Pancreas (tissue), 10 donors: ENCODE measurements at regions not wholly inside any gene's neighbourhood (a gene's known extent, or its start where the extent isn't known, plus 50 kb on each side); places are given as distances from the start of the nearest gene placed in this dataset.

ENCODE experiments used
- ATAC-seq, 4 donors: fragments of 200-7000 bp; cut with Tn5 transposase; one replicate each; pipeline versions ENCODE4 v1.8.0 to v1.9.1; 2020; ENCODE audit warnings: mild to moderate bottlenecking in 4 of 4, moderate library complexity in 4 of 4
- DNase-seq, 6 donors: peaks; one replicate each; pipeline ENCODE4 v3.0.0-alpha.2; 2020
- FAIRE-seq: peaks from 2 replicates; lab custom pipeline; 2012; peaks lifted over from hg19 to GRCh38; lab: Jason Lieb, UNC
- H3K27ac ChIP-seq, 4 donors: fragments of 200-600 bp; sonication (generic); 1 replicate in 3 of 4; 2 replicates in 1 of 4; pipeline versions ENCODE4 v1.5.0 to v1.8.0; 2020
- H3K27me3 ChIP-seq, 4 donors: fragments of 200-600 bp; one replicate each; pipeline ENCODE4 v1.8.0; 2021
- H3K36me3 ChIP-seq, 3 donors: fragments of 200-600 bp; sonication (generic) in 1 of 3; one replicate each; pipeline versions ENCODE4 v1.5.0 to v1.8.0; 2020 to 2021
- H3K4me1 ChIP-seq, 3 donors: fragments of 200-600 bp; one replicate each; pipeline ENCODE4 v1.8.0; 2021
- H3K4me3 ChIP-seq, 4 donors: fragments of 200-600 bp; sonication (generic) in 2 of 4; one replicate each; pipeline versions ENCODE4 v1.5.0 to v1.8.0; 2020 to 2021
- H3K9me3 ChIP-seq, 4 donors: fragments of 200-600 bp; one replicate each; pipeline ENCODE4 v1.8.0; 2021
- WGBS, 2 donors: extraction: QIAGEN DNeasy Blood & Tissue Kit; methylation state at CpG; one replicate each; pipeline ENCODE4 v1.1.7; 2013; 5-methylcytosine and 5-hydroxymethylcytosine counted together
- intact Hi-C, 3 donors: fragments of 100-400 bp; cut with DNase I; formaldehyde crosslinking; loops; one replicate each; pipeline versions ENCODE4 v1.11.1 to v1.14.2; 2022
- TF ChIP-seq, protein P1 (sequence below), 4 donors: fragments of 200-600 bp; sonication (generic) in 3 of 4; IDR thresholded peaks; one replicate each; pipeline versions ENCODE4 v1.5.0 to v1.8.0; 2021; ENCODE audit warnings: antibody characterized with exemption in 4 of 4
- donor health status: healthy with polysubstance abuse.
- donor health status: DM: no; HTN: no; CAD: no; lungs with moderate emphysema.
- donor health status: DM: no; HTN: no; CAD: no.
- donor health status: control.
- donor health status: control.
- donor health status: Bipolar disorder and iron deficiency.
- donor health status: DM: yes; HTN: yes; CAD: no.
- donor health status: DM: no; HTN: no; CAD: no.
- donor health status: DM: no; HTN: no; CAD: no.
- donor health status: DM: yes; HTN: yes; CAD: no.

DNA sequence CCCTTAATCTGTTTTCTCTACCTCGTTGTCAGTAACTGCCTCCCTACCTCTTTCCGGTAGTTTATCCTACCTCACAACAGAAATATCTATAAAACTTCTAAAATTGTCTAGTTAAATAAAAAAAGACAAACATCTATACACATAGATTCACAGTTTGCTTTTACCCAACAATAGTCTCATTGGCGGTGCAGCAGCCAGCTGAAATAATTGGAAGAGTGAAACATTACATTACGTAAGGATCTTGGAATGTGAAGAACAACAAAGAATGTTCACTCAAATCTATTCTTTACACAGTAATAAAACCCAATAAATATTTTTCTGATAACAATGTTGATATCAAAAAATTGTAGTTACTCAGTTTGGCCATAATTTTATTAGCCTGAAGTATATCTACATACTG is 115.5 kb upstream of the ARPP21 start:
- H3K4me3 ChIP-seq: no peak overlapping the region
- WGBS, 2 donors: 60 to 73% methylated on average over 4 of the region's 4 CpGs
- no peaks in the 10 kb centered on the region for H3K4me1 ChIP-seq
- TF ChIP-seq, protein P1, sequence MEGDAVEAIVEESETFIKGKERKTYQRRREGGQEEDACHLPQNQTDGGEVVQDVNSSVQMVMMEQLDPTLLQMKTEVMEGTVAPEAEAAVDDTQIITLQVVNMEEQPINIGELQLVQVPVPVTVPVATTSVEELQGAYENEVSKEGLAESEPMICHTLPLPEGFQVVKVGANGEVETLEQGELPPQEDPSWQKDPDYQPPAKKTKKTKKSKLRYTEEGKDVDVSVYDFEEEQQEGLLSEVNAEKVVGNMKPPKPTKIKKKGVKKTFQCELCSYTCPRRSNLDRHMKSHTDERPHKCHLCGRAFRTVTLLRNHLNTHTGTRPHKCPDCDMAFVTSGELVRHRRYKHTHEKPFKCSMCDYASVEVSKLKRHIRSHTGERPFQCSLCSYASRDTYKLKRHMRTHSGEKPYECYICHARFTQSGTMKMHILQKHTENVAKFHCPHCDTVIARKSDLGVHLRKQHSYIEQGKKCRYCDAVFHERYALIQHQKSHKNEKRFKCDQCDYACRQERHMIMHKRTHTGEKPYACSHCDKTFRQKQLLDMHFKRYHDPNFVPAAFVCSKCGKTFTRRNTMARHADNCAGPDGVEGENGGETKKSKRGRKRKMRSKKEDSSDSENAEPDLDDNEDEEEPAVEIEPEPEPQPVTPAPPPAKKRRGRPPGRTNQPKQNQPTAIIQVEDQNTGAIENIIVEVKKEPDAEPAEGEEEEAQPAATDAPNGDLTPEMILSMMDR (IDR thresholded peaks at IDR 0.05): no peak
- ATAC-seq: no peak
- intact Hi-C loops: no loop called here
- no peaks in the 10 kb centered on the region for H3K36me3 ChIP-seq
- no peak overlapping the region for H3K27ac ChIP-seq
- FAIRE-seq: no peak
- no peak for DNase-seq
- H3K9me3 ChIP-seq: no peaks in the 10 kb centered on the region
- H3K27me3 ChIP-seq: no peaks in the 10 kb centered on the region

- no peak for FAIRE-seq
- DNase-seq: no peak
- TF ChIP-seq, protein P1 (IDR thresholded peaks at IDR 0.05): no peak
- Histone ChIP-seq H3K27ac (no peak overlapping the region), H3K36me3 (no peaks in the 10 kb centered on the region), H3K4me3 (no peak overlapping the region), H3K27me3 (no peaks in the 10 kb centered on the region), H3K9me3 (no peaks in the 10 kb centered on the region), H3K4me1 (no peaks in the 10 kb centered on the region)
- ATAC-seq: no peak
- 72 to 81% methylated on average over 2 of the region's 2 CpGs for WGBS, 2 donors
- intact Hi-C loops: no loop called here
Measured at GRCh38 chr3:35524856-35525255, 114.5 kb upstream of the ARPP21 start.

- no peaks in the 10 kb centered on the region for H3K4me1 ChIP-seq
- H3K27me3 ChIP-seq: no peaks in the 10 kb centered on the region
- no peak overlapping the region for H3K4me3 ChIP-seq
- no peak for ATAC-seq
- intact Hi-C loops: no loop called here
- no peak overlapping the region for H3K27ac ChIP-seq
- WGBS, 2 donors: 54 to 58% methylated on average over 6 of the region's 6 CpGs
- H3K9me3 ChIP-seq: no peaks in the 10 kb centered on the region
- TF ChIP-seq, protein P1 (IDR thresholded peaks at IDR 0.05): no peak
- no peaks in the 10 kb centered on the region for H3K36me3 ChIP-seq
- no peak for DNase-seq
- no peak for FAIRE-seq
Measured at GRCh38 chr3:35528728-35529127, 110.6 kb upstream of the ARPP21 start.

DNA sequence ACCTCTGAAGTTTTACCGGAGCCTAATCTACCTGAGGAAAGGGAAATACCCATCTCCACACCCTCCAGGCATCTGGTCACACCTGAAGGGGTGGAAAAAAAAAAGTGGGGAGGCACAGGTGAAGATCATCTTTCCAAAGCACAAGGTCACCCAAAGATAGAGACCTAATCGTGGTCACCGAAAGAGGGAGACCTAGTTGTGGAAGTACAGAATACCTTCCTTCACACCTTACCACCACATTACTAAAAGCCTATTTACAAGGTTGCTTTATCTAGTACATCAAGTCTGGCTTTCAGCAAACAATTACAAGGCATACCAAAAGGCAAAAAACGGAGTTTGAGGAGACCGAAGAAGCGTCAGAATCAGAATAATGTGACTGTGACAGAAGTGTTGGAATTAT is 110.0 kb upstream of the ARPP21 start:
- Histone ChIP-seq H3K9me3 (no peaks in the 10 kb centered on the region), H3K36me3 (no peaks in the 10 kb centered on the region), H3K4me3 (no peak overlapping the region), H3K4me1 (no peaks in the 10 kb centered on the region), H3K27ac (no peak overlapping the region), H3K27me3 (no peaks in the 10 kb centered on the region)
- no peak for FAIRE-seq
- no peak for ATAC-seq
- intact Hi-C loops: no loop called here
- TF ChIP-seq, protein P1 (IDR thresholded peaks at IDR 0.05): no peak
- 75 to 85% methylated on average over 6 of the region's 6 CpGs for WGBS, 2 donors
- DNase-seq: no peak

DNA sequence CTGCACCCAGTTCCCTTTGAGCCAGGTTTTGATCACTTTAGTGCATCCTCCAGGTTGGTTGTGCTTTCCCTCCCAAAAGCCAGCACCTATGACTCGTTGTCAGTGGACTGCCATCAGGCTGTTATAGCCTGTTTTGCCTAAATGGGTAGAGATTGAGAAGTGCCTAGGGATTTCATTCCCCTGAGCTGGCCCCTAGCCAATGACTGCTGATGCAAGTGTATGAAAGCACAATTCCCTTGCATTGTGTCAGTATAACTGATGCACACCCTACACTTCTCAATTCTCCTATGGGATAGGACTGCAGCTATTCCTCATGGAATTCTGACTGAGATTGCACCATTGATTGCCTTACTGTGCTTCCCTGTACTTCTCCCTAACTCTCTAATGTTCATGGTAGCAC is 102.1 kb upstream of the ARPP21 start:
- intact Hi-C loops: no loop called here
- no peaks in the 10 kb centered on the region for H3K9me3 ChIP-seq
- DNase-seq (peak in 1 of 6 donors; percentile 12), FAIRE-seq (no peak), ATAC-seq (no peak)
- no peaks in the 10 kb centered on the region for H3K4me1 ChIP-seq
- H3K27ac ChIP-seq: no peak overlapping the region
- H3K27me3 ChIP-seq: no peaks in the 10 kb centered on the region
- WGBS, 2 donors: 41 to 42% methylated on average over 1 of the region's 1 CpG
- no peaks in the 10 kb centered on the region for H3K36me3 ChIP-seq
- H3K4me3 ChIP-seq: no peak overlapping the region
- TF ChIP-seq, protein P1 (IDR thresholded peaks at IDR 0.05): no peak
